ENCODE measurements at regions not wholly inside any gene's neighbourhood (a gene's known extent, or its start where the extent isn't known, plus 50 kb on each side); places are given as distances from the start of the nearest gene placed in this dataset.
"Not testable (repeated sequence)": the region's sequence is repeated elsewhere in the genome, so short reads cannot be mapped to it uniquely, and the experiment has no call there.

DNA sequence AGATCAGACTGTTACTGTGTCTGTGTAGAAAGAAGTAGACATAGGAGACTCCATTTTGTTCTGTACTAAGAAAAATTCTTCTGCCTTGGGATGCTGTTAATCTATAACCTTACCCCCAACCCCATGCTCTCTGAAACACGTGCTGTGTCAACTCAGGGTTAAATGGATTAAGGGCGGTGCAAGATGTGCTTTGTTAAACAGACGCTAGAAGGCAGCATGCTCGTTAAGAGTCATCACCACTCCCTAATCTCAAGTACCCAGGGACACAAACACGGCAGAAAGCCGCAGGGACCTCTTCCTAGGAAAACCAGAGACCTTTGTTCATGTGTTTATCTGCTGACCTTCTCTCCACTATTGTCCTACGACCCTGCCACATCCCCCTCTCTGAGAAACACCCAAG lies 137.0 kb upstream of the PROKR2 start:
- H3K14ac ChIP-seq (ENCODE audit: low read length); H2BK12ac ChIP-seq (ENCODE audit: low read length); H2AFZ ChIP-seq (ENCODE audit: low read length); H3K9ac ChIP-seq (ENCODE audit: low read depth, low read length, poor library complexity); H3K27me3 ChIP-seq (ENCODE audit: control insufficient read depth in 3 of 3, insufficient read depth in 3 of 3, low read depth in 1 of 3, low read length in 3 of 3); H3K18ac ChIP-seq (ENCODE audit: low read length); H4K91ac ChIP-seq (ENCODE audit: low read depth, low read length, poor library complexity); H3K4ac ChIP-seq (ENCODE audit: low read length); H2BK120ac ChIP-seq (ENCODE audit: low read depth, low read length); H3K79me1 ChIP-seq (ENCODE audit: low read depth, low read length); H3K4me1 ChIP-seq (ENCODE audit: control insufficient read depth in 2 of 2, insufficient read depth in 1 of 2, low read depth in 1 of 2, low read length in 2 of 2); H3K4me3 ChIP-seq (ENCODE audit: low read length in 2 of 2); H2BK5ac ChIP-seq (ENCODE audit: low read length); H2BK15ac ChIP-seq (ENCODE audit: low read length); H3K36me3 ChIP-seq (replicated peaks in 1 of 2; ENCODE audit: control insufficient read depth in 2 of 2, insufficient read depth in 2 of 2, low read length in 2 of 2); H3K4me2 ChIP-seq (ENCODE audit: insufficient read depth, low read length, poor library complexity, severe bottlenecking); H3K9me3 ChIP-seq (replicated peaks in 1 of 2; ENCODE audit: control insufficient read depth in 2 of 2, insufficient read depth in 1 of 2, low read depth in 1 of 2, low read length in 2 of 2); DNase-seq (ENCODE audit: low spot score); H3K27ac ChIP-seq (replicated peaks; ENCODE audit: low read length); H4K8ac ChIP-seq (ENCODE audit: low read depth, low read length); H3K23ac ChIP-seq (ENCODE audit: low read depth, low read length, poor library complexity); H2AK5ac ChIP-seq (ENCODE audit: low read depth, low read length): not testable (repeated sequence)
- no CpG with 5 or more reads among the region's 7 CpGs for WGBS, 2 donors (ENCODE audit: extremely low coverage in 2 of 2, insufficient read length in 2 of 2, insufficient replicate concordance in 1 of 2)

DNA sequence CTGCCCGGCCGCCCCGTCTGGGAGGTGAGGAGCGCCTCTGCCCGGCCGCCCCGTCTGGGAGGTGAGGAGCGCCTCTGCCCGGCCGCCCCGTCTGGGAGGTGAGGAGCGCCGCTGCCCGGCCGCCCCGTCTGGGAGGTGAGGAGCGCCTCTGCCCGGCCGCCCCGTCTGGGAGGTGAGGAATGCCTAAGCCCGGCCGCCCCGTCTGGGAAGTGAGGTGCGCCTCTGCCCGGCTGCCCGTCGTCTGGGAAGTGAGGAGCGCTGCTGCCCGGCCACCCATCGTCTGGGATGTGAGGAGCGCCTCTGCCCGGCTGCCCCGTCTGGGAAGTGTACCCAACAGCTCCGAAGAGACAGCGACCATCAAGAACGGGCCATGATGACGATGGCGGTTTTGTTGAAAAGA lies 136.6 kb upstream of the PROKR2 start:
- not testable (repeated sequence) for H3K23ac ChIP-seq (ENCODE audit: low read depth, low read length, poor library complexity); H3K79me1 ChIP-seq (ENCODE audit: low read depth, low read length); H2BK120ac ChIP-seq (ENCODE audit: low read depth, low read length); H3K9ac ChIP-seq (ENCODE audit: low read depth, low read length, poor library complexity); H3K4me1 ChIP-seq (ENCODE audit: control insufficient read depth in 2 of 2, insufficient read depth in 1 of 2, low read depth in 1 of 2, low read length in 2 of 2); H3K18ac ChIP-seq (ENCODE audit: low read length); H3K4ac ChIP-seq (ENCODE audit: low read length); H4K91ac ChIP-seq (ENCODE audit: low read depth, low read length, poor library complexity); H4K8ac ChIP-seq (ENCODE audit: low read depth, low read length); H3K9me3 ChIP-seq (replicated peaks in 1 of 2; ENCODE audit: control insufficient read depth in 2 of 2, insufficient read depth in 1 of 2, low read depth in 1 of 2, low read length in 2 of 2); H3K36me3 ChIP-seq (replicated peaks in 1 of 2; ENCODE audit: control insufficient read depth in 2 of 2, insufficient read depth in 2 of 2, low read length in 2 of 2); H3K27me3 ChIP-seq (ENCODE audit: control insufficient read depth in 3 of 3, insufficient read depth in 3 of 3, low read depth in 1 of 3, low read length in 3 of 3); H2AK5ac ChIP-seq (ENCODE audit: low read depth, low read length); H2BK15ac ChIP-seq (ENCODE audit: low read length); H2AFZ ChIP-seq (ENCODE audit: low read length); H3K27ac ChIP-seq (replicated peaks; ENCODE audit: low read length); H3K4me2 ChIP-seq (ENCODE audit: insufficient read depth, low read length, poor library complexity, severe bottlenecking); H2BK12ac ChIP-seq (ENCODE audit: low read length); DNase-seq (ENCODE audit: low spot score); H3K4me3 ChIP-seq (ENCODE audit: low read length in 2 of 2); H3K14ac ChIP-seq (ENCODE audit: low read length); H2BK5ac ChIP-seq (ENCODE audit: low read length)
- no CpG with 5 or more reads among the region's 38 CpGs for WGBS, 2 donors (ENCODE audit: extremely low coverage in 2 of 2, insufficient read length in 2 of 2, insufficient replicate concordance in 1 of 2)

DNA sequence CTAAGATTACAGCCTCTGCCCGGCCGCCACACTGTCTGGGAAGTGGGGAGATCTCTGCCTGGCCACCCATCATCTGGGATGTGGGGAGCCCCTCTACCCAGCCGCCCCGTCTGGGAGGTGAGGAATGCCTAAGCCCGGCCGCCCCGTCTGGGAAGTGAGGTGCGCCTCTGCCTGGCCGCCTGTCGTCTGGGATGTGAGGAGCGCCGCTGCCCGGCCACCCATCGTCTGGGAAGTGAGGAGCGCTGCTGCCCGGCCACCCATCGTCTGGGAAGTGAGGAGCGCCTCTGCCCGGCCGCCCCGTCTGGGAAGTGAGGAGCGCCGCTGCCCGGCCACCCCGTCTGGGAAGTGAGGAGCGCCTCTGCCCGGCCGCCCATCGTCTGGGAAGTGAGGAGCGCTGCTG lies 135.9 kb upstream of the PROKR2 start:
- H3K14ac ChIP-seq (ENCODE audit: low read length); DNase-seq (ENCODE audit: low spot score); H3K18ac ChIP-seq (ENCODE audit: low read length); H3K9ac ChIP-seq (ENCODE audit: low read depth, low read length, poor library complexity); H3K4ac ChIP-seq (ENCODE audit: low read length); H3K27me3 ChIP-seq (ENCODE audit: control insufficient read depth in 3 of 3, insufficient read depth in 3 of 3, low read depth in 1 of 3, low read length in 3 of 3); H2BK120ac ChIP-seq (ENCODE audit: low read depth, low read length); H3K4me2 ChIP-seq (ENCODE audit: insufficient read depth, low read length, poor library complexity, severe bottlenecking); H3K36me3 ChIP-seq (replicated peaks in 1 of 2; ENCODE audit: control insufficient read depth in 2 of 2, insufficient read depth in 2 of 2, low read length in 2 of 2); H3K9me3 ChIP-seq (replicated peaks in 1 of 2; ENCODE audit: control insufficient read depth in 2 of 2, insufficient read depth in 1 of 2, low read depth in 1 of 2, low read length in 2 of 2); H2BK15ac ChIP-seq (ENCODE audit: low read length); H3K79me1 ChIP-seq (ENCODE audit: low read depth, low read length); H2BK12ac ChIP-seq (ENCODE audit: low read length); H3K4me3 ChIP-seq (ENCODE audit: low read length in 2 of 2); H4K91ac ChIP-seq (ENCODE audit: low read depth, low read length, poor library complexity); H3K27ac ChIP-seq (replicated peaks; ENCODE audit: low read length); H3K23ac ChIP-seq (ENCODE audit: low read depth, low read length, poor library complexity); H2AFZ ChIP-seq (ENCODE audit: low read length); H4K8ac ChIP-seq (ENCODE audit: low read depth, low read length); H3K4me1 ChIP-seq (ENCODE audit: control insufficient read depth in 2 of 2, insufficient read depth in 1 of 2, low read depth in 1 of 2, low read length in 2 of 2); H2AK5ac ChIP-seq (ENCODE audit: low read depth, low read length); H2BK5ac ChIP-seq (ENCODE audit: low read length): not testable (repeated sequence)
- no CpG with 5 or more reads among the region's 30 CpGs for WGBS, 2 donors (ENCODE audit: extremely low coverage in 2 of 2, insufficient read length in 2 of 2, insufficient replicate concordance in 1 of 2)

DNA sequence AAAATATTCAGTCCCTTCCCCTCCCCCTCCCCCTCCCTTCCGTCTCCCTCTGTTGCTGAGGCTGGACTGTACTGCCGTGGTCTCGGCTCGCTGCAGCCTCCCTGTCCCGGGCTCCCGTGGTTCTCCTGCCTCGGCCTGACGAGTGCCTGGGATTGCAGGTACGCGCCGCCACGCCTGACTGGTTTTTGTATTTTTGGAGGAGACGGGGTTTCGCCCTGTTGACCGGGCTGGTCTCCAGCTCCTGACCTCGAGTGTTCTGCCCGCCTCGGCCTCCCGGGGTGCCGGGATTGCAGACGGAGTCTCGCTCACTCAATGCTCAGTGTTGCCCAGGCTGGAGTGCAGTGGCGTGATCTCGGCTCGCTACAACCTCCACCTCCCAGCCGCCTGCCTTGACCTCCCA lies 135.5 kb upstream of the PROKR2 start:
- not testable (repeated sequence) for H2BK120ac ChIP-seq (ENCODE audit: low read depth, low read length); H2AFZ ChIP-seq (ENCODE audit: low read length); H4K91ac ChIP-seq (ENCODE audit: low read depth, low read length, poor library complexity); H3K79me1 ChIP-seq (ENCODE audit: low read depth, low read length); H2BK15ac ChIP-seq (ENCODE audit: low read length); H4K8ac ChIP-seq (ENCODE audit: low read depth, low read length); H3K4me2 ChIP-seq (ENCODE audit: insufficient read depth, low read length, poor library complexity, severe bottlenecking); H2BK5ac ChIP-seq (ENCODE audit: low read length); H3K4ac ChIP-seq (ENCODE audit: low read length); H3K27me3 ChIP-seq (ENCODE audit: control insufficient read depth in 3 of 3, insufficient read depth in 3 of 3, low read depth in 1 of 3, low read length in 3 of 3); H3K4me1 ChIP-seq (ENCODE audit: control insufficient read depth in 2 of 2, insufficient read depth in 1 of 2, low read depth in 1 of 2, low read length in 2 of 2); H2BK12ac ChIP-seq (ENCODE audit: low read length); DNase-seq (ENCODE audit: low spot score); H3K27ac ChIP-seq (replicated peaks; ENCODE audit: low read length); H3K14ac ChIP-seq (ENCODE audit: low read length); H3K23ac ChIP-seq (ENCODE audit: low read depth, low read length, poor library complexity); H3K9ac ChIP-seq (ENCODE audit: low read depth, low read length, poor library complexity); H3K9me3 ChIP-seq (replicated peaks in 1 of 2; ENCODE audit: control insufficient read depth in 2 of 2, insufficient read depth in 1 of 2, low read depth in 1 of 2, low read length in 2 of 2); H2AK5ac ChIP-seq (ENCODE audit: low read depth, low read length); H3K36me3 ChIP-seq (replicated peaks in 1 of 2; ENCODE audit: control insufficient read depth in 2 of 2, insufficient read depth in 2 of 2, low read length in 2 of 2); H3K4me3 ChIP-seq (ENCODE audit: low read length in 2 of 2); H3K18ac ChIP-seq (ENCODE audit: low read length)
- no CpG with 5 or more reads among the region's 26 CpGs for WGBS, 2 donors (ENCODE audit: extremely low coverage in 2 of 2, insufficient read length in 2 of 2, insufficient replicate concordance in 1 of 2)
